Smooth muscle cell (in vitro differentiated cells): ENCODE measurements at regions not wholly inside any gene's neighbourhood (a gene's known extent, or its start where the extent isn't known, plus 50 kb on each side); places are given as distances from the start of the nearest gene placed in this dataset.

ENCODE experiments used
- DNase-seq: peaks from one replicate; lab custom pipeline; 2025; ENCODE audit not compliant: unreplicated experiment; lab: John Stamatoyannopoulos, UW
- H2AFZ ChIP-seq: fragments of 200-600 bp; sonication (generic); 2 replicates; pipeline ENCODE4 v1.6.0; 2016; ENCODE audit warnings: antibody characterized with exemption, low read depth, mild to moderate bottlenecking
- H3F3A ChIP-seq: fragments of 200-600 bp; sonication (generic); 2 replicates; pipeline ENCODE4 v1.6.0; 2017; ENCODE audit warnings: antibody characterized with exemption, low read depth
- H3K27ac ChIP-seq: fragments of 200-600 bp; sonication (generic); 2 replicates; pipeline ENCODE4 v1.5.1; 2016; ENCODE audit warnings: low read depth, mild to moderate bottlenecking
- H3K27me3 ChIP-seq: fragments of 200-600 bp; sonication (generic); 2 replicates; pipeline ENCODE4 v1.6.1; 2016; ENCODE audit warnings: low read depth, mild to moderate bottlenecking
- H3K36me3 ChIP-seq: fragments of 200-600 bp; sonication (generic); 2 replicates; pipeline ENCODE4 v1.5.1; 2016; ENCODE audit warnings: low read depth
- H3K4me1 ChIP-seq: fragments of 200-600 bp; sonication (generic); 2 replicates; pipeline ENCODE4 v1.5.1; 2016; ENCODE audit warnings: low read depth
- H3K4me2 ChIP-seq: fragments of 200-600 bp; sonication (generic); 2 replicates; pipeline ENCODE4 v1.6.0; 2016; ENCODE audit warnings: mild to moderate bottlenecking
- H3K4me3 ChIP-seq: fragments of 200-600 bp; sonication (generic); 2 replicates; pipeline ENCODE4 v1.5.1; 2016; ENCODE audit warnings: mild to moderate bottlenecking
- H3K79me2 ChIP-seq: fragments of 200-600 bp; sonication (generic); 2 replicates; pipeline ENCODE4 v1.6.0; 2016; ENCODE audit warnings: low read depth, mild to moderate bottlenecking
- H3K9ac ChIP-seq: fragments of 200-600 bp; sonication (generic); 2 replicates; pipeline ENCODE4 v1.6.0; 2016; ENCODE audit warnings: low read depth
- H3K9me3 ChIP-seq: fragments of 200-600 bp; sonication (generic); replicated peaks from 2 replicates; pipeline ENCODE4 v1.5.1; 2016; ENCODE audit warnings: low read depth
- H4K20me1 ChIP-seq: fragments of 200-600 bp; sonication (generic); 2 replicates; pipeline ENCODE4 v1.6.0; 2016; ENCODE audit warnings: low read depth
- CTCF ChIP-seq: fragments of 200-600 bp; sonication (generic); IDR thresholded peaks from 2 replicates; pipeline ENCODE4 v1.5.1; 2017; ENCODE audit warnings: borderline replicate concordance, mild to moderate bottlenecking, antibody characterized with exemption; ENCODE audit not compliant: insufficient read depth, poor library complexity, severe bottlenecking
- WGBS: methylation state at CpG from one replicate; pipeline ENCODE4 v1.1.7; 2016; ENCODE audit warnings: low lambda C conversion rate; 5-methylcytosine and 5-hydroxymethylcytosine counted together

DNA sequence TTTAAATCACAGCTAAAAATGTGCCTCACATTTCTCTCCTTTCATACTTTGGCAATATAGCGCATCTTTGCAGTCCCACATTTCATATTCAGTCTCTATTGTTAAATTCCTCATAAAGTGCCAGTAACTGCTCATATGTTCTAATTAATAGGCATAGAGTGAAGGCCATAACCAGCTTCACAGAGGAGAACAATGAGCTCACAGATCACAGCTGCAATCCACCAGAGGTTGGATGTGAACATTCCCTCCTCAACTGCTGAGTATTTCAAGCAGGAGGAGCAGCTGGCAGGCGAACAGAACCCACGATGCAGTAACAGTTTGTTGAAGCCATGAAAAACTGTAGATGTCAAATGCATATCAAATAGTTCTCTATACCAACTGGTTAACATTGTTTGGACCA lies 2088.7 kb upstream of the AGA start:
- 82% methylated on average over 3 of the region's 3 CpGs for WGBS
- H3K4me2 ChIP-seq, result no peak overlapping the region
- H3K36me3 ChIP-seq, result no peaks in the 10 kb centered on the region
- no peaks in the 10 kb centered on the region for H3K4me1 ChIP-seq
- H3K9me3 ChIP-seq, result no peaks in the 10 kb centered on the region
- H3K27me3 ChIP-seq, result no peaks in the 10 kb centered on the region
- H3K27ac ChIP-seq, result no peak overlapping the region
- no peak overlapping the region for H3K9ac ChIP-seq
- no peak overlapping the region for H2AFZ ChIP-seq
- H4K20me1 ChIP-seq, result no peaks in the 10 kb centered on the region
- H3K4me3 ChIP-seq, result no peak overlapping the region
- no peak for DNase-seq
- H3F3A ChIP-seq, result no peaks in the 10 kb centered on the region
- no peaks in the 10 kb centered on the region for H3K79me2 ChIP-seq
- no peak for TF ChIP-seq CTCF

- H3K4me2 ChIP-seq, result no peak overlapping the region
- no peaks in the 10 kb centered on the region for H3K9me3 ChIP-seq
- H3K4me3 ChIP-seq, result no peak overlapping the region
- no peaks in the 10 kb centered on the region for H3K27me3 ChIP-seq
- no peaks in the 10 kb centered on the region for H3K4me1 ChIP-seq
- no peaks in the 10 kb centered on the region for H3F3A ChIP-seq
- no peaks in the 10 kb centered on the region for H3K36me3 ChIP-seq
- H4K20me1 ChIP-seq, result no peaks in the 10 kb centered on the region
- H3K9ac ChIP-seq, result no peak overlapping the region
- H2AFZ ChIP-seq, result no peak overlapping the region
- DNase-seq, result no peak
- no peak for TF ChIP-seq CTCF
- no peaks in the 10 kb centered on the region for H3K79me2 ChIP-seq
- H3K27ac ChIP-seq, result no peak overlapping the region
- 76% methylated on average over 3 of the region's 3 CpGs for WGBS
Observed at GRCh38 chr4:179536694-179537093, 2094.5 kb upstream of the AGA start.

GRCh38 chr4:179539641-179540040 lies 2097.4 kb upstream of the AGA start:
- no peak for TF ChIP-seq CTCF
- no peaks in the 10 kb centered on the region for H4K20me1 ChIP-seq
- H3K4me1 ChIP-seq, result no peaks in the 10 kb centered on the region
- no peak overlapping the region for H3K4me3 ChIP-seq
- H3K79me2 ChIP-seq, result no peaks in the 10 kb centered on the region
- H3F3A ChIP-seq, result no peaks in the 10 kb centered on the region
- H3K9ac ChIP-seq, result no peak overlapping the region
- WGBS, result 88% methylated on average over 3 of the region's 3 CpGs
- H3K4me2 ChIP-seq, result no peak overlapping the region
- H3K36me3 ChIP-seq, result no peaks in the 10 kb centered on the region
- H3K9me3 ChIP-seq, result no peaks in the 10 kb centered on the region
- no peak overlapping the region for H2AFZ ChIP-seq
- no peaks in the 10 kb centered on the region for H3K27me3 ChIP-seq
- H3K27ac ChIP-seq, result no peak overlapping the region
- no peak for DNase-seq

DNA sequence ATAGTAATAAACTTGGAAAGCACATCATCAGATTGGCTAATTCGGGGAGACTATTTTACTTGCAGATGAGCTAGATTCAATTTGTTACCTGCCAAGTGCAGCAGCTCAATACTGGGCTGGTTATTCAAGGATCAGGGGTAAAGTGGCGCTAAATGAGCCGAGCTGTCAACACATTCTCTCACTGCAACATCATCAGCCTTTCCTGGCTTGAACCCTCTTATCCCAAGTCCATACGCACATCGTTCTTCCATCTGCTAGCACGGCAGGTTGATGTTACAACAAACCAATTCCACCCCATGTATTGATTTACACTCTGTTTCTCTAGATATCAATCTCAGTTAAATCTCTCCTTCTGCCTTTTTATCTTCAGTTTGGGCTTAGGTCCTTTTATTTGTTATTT lies 2101.5 kb upstream of the AGA start:
- H3K36me3 ChIP-seq, result no peaks in the 10 kb centered on the region
- H3K4me3 ChIP-seq, result no peak overlapping the region
- H3K79me2 ChIP-seq, result no peaks in the 10 kb centered on the region
- H3K4me1 ChIP-seq, result no peaks in the 10 kb centered on the region
- H3K27me3 ChIP-seq, result no peaks in the 10 kb centered on the region
- no peaks in the 10 kb centered on the region for H3K9me3 ChIP-seq
- WGBS, result 86% methylated on average over 6 of the region's 6 CpGs
- no peak for TF ChIP-seq CTCF
- no peaks in the 10 kb centered on the region for H3F3A ChIP-seq
- no peak overlapping the region for H2AFZ ChIP-seq
- DNase-seq, result no peak
- no peak overlapping the region for H3K9ac ChIP-seq
- no peaks in the 10 kb centered on the region for H4K20me1 ChIP-seq
- H3K4me2 ChIP-seq, result no peak overlapping the region
- H3K27ac ChIP-seq, result no peak overlapping the region
